NCI-H1105 treated with DMSO at 0.1 percent for 48 hours (cell line): ENCODE measurements at regions not wholly inside any gene's neighbourhood (a gene's known extent, or its start where the extent isn't known, plus 50 kb on each side); places are given as distances from the start of the nearest gene placed in this dataset.

Experiments
- DNase-seq: peaks from one replicate; lab custom pipeline; 2025; lab: John Stamatoyannopoulos, UW

DNA sequence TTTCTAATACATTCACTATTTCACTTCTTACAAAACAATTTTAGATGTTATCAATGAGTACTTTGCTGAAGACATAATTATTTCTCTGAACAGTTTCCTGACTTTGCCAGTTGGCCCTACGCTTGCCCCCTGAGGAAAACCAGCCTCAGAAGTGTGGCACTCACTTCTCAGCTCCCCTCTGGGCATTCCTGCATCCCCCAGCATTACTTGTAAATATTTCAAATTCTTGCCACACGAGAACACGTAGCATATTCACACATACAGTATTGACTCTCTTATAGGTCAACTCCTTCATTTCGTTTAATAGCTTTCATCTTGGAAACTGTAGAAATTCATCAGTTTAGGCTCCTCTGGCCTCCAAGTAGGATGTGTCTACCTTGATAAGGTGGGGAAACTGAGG, 65.2 kb downstream of the OTX2 start:
- no peak for DNase-seq

DNA sequence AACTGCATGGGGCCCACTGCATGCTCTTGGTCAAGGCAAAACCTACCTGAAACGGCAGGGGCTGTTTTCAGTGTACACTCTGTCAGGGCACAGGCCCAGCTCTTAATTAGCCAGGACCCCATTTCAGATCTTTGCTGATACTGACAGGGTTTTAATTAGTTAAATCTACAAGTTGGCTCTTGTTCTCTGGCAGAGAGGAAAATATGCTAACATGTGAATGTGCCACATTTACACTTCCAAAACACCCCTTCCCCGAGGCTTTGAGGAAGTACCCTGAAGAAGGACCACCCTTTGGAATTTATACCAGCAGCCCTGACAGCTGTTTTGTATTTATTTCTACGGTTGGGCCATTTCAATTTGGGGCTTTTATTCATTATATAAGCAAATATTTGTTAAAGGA, 66.3 kb downstream of the OTX2 start:
- DNase-seq, result no peak

DNA sequence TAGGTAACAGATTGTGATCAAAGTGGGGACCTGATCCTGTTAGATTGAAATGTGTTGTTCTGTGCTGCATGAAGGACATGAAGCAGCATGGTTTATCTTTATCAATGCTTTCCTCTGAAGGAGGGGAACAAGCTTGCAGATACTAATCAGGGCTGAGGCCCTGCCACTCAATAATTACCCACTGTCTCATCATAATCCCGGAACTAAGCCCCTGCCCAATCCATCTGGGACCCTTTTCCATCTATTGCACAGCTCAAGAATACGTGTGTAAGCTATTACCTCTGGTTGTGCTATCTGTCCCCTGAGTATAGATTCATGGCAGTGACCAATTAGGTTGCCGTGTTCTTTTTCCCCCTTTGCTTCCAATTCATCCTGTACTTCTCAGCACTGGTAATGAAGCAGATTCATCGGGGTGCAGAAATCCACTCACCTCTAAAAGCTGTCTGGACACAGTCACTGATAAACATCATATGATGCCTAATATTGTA, 67.8 kb downstream of the OTX2 start:
- no peak for DNase-seq

DNA sequence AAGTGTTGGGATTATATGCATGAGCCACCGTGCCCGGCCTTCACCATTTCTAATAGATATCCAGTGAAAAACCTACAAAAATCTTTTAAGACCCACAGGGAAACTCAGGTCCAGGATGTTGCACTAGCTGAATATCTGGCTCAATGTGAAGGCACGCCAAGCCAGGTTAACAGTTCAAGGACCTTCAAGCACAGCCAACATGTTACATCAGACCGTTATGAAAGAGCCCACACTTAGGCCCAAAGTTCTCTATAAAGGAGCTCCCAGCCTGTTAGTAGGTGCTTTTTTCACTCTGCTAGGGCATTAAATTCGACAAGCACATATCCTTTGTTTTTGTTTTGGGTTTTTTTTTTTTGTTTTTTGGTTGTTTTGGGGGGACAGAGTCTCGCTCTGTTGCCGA, 69.0 kb downstream of the OTX2 start:
- no peak for DNase-seq

DNA sequence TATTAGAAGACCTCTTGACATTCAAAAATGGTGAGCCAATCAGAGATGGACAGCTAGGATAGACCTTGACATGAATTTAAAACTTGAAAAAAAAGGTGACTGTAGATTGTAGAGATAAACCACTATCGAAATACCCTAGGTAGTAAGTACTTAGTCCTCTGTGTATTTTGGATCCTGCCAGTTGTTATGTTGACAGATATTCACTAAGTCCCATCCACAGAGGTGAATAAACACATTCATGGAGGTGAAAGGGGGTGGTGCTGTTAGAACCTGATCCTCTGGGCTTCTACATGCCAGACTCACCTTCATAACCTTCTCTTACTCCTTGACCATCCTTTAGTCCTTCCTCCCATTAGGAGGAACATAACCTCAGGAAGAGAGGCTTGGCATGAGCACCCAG, 72.3 kb downstream of the OTX2 start:
- no peak for DNase-seq

DNA sequence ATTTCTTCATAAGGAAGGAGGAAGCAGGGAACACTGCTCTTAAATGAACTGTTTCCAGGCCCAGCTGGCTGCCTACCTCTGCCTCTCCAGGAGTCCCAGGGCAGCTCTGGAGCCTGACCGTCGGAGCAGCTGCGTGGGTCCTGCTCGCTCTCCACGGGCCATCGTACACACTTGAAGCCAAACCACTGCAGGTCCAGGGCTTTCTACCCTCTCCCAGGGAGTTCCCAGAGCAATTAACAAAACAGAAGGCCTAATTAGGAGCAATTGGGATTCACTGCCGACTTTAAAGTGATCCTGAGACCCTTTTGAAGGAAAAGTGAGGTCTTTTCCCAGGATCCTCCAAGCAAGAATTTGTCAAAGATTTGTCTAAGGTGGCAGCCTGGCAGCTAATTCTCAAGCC, 76.9 kb downstream of the OTX2 start:
- no peak for DNase-seq

DNA sequence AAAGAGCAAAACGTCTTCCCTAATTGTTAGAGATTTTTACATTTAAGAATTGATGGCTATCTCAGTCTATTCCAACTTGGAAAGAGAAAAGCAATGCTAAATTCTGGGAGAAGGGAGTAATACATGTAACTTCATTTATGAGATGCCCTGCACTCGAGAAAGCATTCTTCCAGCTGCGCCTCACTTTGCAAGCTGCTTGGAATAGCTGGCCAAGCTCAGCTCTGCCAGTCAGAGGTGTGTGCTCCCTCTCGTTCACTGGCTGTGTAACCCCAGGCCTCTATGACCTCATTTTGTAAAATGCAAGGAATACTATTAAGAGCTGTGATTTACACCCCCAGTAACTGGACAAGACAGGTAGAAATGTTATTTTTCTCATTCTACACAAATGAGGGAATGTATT, 79.1 kb downstream of the OTX2 start:
- DNase-seq, result no peak

DNA sequence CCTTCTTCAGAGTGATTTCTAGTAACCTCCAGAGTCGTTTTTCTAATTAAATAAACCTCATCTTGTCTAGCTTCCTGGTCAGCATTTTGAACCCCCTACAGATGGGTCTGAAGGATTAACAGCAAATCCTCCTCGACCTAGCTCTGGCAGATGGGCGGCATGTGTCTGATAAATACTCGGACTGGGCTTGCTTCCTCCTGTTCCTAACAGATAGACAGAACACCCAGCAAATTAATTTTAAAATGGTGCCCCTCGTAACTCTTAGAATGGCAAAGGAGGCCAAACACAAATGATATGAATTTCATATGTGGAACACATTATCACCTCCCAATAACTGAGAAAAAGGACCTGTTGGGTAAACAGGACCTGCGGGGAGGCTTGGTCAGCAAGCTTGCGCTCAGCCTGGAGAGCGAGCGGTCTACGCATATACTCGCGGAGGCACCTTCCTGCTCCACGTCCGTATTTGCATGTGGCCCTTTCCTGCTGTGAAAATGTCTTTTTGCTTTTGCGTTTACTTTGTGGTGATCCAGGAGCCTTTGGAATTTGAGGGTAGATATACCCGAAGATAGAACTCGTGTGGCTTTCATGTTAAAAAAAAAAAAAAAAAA, 79.6 kb downstream of the OTX2 start:
- DNase-seq, result no peak

DNA sequence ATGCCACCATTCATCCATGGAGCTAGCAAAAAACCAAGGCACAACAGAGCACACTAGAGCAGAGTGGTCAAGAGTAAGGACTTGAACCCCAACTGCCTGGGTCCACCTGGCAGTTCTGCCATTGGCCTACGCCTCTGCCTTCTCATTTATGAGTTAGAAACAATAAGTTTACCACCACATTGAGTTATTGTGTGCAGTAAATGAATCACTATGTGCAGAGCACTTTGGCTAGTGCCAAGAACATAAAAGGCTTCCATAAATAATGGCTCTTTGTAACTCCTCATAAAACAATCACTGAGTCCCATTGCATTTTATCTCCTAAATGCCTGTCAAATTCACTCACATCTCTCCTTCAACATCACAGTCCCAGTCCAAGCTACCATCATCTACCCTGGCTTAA, 86.3 kb downstream of the OTX2 start:
- DNase-seq, result no peak

DNA sequence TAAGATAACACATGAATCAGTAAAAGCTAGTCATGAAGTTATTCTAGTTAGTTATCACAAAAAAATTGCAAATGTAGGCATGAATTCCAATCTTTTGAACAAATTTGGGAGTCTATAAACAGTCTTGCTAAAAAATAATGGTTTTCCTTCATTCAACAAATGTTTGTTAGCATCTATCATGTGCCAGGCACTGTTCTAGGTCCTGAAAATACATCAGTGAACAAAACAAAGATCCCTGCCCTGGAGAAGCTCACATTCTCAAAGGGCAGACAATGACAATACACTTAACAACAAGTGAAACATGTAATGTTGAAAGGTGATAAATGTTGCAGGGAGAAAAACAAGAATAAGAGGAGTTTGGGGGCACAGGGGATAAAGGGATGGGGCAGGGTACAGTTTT, 86.9 kb downstream of the OTX2 start:
- no peak for DNase-seq

DNA sequence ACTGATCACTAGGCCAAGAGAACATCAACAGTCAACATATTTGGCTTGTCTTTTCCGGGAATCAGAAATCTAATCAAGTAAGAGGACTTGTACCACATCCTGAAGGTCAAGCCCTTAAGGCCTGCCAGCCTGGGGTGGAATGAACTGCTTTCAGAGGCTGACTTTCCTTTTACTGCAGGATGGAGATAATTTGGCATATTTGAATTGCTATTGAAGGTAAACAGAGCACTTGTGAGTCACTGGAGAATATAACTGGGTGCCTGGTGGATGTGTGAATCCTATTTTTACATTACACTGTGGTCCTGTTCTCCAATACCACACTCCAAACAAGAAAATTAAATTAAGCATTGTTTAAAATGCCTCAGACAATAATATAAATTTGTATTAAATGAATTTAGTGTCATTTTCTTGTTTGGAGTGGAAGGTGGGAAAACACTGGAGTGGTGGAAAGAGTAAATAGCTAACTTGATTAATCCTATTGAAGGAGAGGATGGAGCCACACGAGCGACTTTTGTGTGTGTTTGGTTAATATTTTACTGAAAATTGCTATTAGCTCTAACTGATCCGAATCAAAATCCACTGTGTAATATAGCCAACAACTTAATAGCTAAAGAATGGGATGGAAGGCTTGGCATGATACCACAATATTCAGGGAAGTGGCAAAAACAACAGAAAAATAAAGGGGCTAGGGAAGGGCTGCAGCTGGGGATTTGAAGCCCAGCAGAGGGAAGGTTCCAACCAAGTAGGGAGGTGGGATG, 89.4 kb downstream of the OTX2 start:
- no peak for DNase-seq

DNA sequence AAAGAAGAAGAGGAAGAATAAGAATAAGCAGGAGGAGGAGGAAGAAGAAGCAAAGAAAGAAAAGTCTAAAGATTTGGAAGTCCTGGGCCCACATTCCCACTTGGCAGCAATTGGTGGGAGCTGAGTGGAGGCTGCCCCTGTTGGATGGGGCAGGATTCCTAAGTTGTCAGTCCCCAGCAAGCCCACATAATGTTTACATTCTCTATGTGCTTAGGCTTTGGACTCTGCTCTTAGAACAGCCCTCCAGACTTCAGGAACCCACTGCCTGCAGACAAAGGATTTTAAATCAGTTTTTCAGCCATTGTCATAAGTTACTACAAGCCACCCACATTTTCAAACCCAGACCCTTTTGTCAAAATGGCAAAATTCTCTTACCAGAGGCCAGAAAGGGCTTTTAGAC, 92.0 kb downstream of the OTX2 start:
- DNase-seq, result no peak

DNA sequence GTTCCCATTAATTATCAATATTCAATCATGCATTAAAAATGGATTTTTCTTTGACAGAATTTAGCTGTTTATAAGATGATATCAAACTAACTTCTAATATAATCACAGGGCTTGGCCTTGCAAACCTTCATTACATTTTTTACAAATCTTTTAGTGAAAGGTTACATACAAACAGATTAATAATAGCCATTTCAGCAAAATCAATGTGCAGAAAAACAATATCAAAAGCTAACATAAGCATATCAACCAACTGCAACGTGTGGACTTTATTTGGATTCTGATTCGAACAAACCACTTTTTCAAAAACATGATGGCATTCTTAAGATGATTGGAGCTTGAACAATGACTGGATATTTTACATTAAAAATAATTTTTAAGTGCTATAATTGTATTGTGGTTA, 93.6 kb downstream of the OTX2 start:
- no peak for DNase-seq

DNA sequence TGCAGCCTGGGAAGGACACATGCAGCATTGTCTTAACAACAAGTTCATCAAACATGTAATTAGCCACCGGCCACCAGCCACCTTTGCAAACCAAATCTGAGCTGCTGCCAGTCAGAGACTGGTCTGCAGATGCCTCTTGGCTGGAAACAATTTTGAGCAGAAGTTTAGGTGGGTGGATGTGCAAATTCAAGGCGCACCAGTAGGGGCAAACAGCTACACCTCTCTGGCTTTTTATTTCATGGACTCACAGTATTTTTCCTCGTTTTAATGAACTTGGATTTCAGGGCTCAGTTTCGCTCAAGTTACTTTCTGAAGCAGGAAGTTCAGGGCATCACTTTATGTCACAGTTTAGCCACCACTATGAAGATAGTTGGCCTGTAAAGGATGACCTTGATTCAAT, 94.3 kb downstream of the OTX2 start:
- DNase-seq, result no peak

DNA sequence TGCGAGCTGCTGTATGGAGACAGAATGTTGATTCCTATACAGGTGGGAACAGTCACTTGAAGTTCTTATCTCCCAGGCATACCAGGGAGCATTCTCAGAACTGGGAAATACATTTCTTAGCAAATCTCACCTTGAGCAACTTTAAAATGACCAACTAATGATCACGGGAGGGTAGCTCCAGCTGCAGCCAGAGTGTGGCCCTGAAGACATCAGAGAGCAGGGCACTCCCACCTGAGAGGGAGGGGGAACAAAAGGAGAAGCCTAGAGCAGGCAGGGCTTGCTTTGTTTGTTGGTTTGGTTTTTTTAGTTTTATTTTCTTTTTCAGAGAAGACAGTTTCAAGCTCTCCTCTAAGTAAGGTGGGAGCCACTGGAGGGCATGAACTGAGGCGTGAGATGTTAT, 101.1 kb downstream of the OTX2 start:
- DNase-seq, result no peak

DNA sequence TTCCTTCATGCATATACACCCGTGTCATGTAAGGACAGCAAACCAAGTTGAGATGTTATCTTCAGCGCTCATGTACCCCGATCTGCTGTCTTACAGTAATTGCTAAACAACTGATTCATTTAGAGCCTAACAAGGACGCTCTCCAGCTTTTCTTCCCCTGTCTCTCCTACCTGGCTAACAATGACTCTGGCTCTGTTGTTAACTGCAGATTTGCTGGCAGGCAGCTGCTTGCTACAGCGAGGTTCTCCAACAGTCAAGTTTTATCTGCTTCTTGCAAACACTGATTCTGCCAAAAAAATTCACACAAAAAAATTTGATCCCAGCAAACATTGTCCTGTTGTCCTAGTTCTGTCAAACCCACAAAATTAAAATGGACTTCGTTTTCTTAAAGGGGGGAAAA, 101.6 kb downstream of the OTX2 start:
- no peak for DNase-seq

DNA sequence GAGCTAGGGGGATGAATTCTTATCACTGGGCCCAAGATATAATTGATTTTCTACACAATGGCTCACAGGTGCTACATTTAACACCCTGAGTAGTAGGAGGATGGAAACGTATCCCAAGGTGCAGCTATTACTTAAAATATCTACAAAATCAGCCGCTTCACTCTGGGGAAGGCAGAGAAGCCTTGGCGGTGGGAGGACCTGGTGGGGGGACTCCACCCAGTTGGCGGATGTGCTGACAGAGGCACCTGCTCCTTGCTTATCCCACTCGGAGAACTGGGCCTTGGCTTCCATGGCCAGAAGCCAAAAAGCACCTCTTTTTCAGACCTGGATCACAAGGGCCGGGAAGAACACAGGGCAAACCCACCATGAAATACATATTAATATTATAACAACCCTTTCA, 106.3 kb downstream of the OTX2 start:
- DNase-seq, result peak; percentile 37

DNA sequence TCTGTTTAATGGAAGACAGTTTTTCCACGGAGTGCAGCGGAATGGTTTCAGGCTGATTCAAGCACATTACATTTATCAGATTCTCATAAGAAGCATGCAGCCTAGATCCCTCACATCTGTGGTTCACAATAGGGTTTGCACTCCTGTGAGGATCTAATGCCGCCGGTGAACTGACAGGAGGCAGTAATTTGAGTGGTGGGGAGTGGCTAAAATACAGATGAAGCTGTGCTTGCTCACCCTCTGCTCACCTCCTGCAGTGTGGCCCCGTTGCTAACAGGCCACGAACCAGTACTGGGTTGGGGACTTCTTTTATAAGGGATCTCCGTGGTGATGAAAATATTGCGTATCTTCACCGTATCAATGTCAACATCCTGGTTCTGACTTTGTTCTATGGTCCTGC, 107.8 kb downstream of the OTX2 start:
- DNase-seq, result no peak
